HG03064 (cell line): ENCODE measurements at regions not wholly inside any gene's neighbourhood (a gene's known extent, or its start where the extent isn't known, plus 50 kb on each side); places are given as distances from the start of the nearest gene placed in this dataset.

Source experiments
- ATAC-seq: cut with Tn5 transposase; IDR thresholded peaks from one replicate; pipeline ENCODE4 v1.9.1; 2021; ENCODE audit warnings: low read depth; ENCODE audit not compliant: unreplicated experiment

DNA sequence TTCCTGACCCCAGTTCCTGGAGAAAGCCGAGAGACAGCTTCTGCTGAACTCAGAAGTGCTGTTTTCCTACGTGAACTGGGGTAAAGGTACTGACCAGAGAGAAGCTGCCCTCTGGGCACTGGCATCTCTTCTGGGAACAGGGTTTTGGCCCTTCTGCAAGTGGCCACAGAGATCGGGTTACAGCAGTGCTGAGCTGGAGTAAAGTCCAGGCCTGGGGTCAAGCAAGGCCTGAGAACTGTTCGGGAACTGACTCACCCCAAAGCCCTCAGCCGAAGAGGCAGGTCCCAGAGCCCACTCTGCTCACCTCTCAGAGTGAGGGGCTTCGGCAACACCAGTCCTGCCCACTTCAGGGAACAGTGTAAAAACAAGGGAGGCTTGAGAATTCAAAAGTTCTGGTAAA is 177.2 kb upstream of the RUNX1 start:
- ATAC-seq, result no peak

GRCh38 chr21:35225573-35225972 is 176.5 kb upstream of the RUNX1 start:
- no peak for ATAC-seq

- ATAC-seq, result no peak
Measured at GRCh38 chr21:35223480-35224156, 174.5 kb upstream of the RUNX1 start.

- ATAC-seq, result no peak
Measured at GRCh38 chr21:35222541-35222941, 173.4 kb upstream of the RUNX1 start.

- no peak for ATAC-seq
Measured at GRCh38 chr21:35222021-35222420, 172.9 kb upstream of the RUNX1 start.

DNA sequence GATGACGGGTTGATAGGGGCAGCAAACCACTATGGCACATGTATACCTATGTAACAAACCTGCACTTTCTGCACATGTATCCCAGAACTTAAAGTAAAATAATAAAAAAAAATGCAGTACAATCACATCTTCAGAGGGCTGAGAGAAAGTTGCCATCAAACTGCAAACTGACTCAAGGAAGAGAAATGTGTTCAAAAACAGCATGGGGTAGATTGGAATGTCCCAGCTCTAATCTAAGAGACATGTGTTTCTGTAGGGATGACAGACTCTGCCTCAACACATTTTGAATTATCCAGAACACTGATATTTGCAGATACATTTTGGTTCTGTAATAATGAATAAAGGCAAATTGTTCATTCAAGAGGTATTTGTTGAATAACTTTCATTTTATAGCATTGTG is 171.2 kb upstream of the RUNX1 start:
- no peak for ATAC-seq

GRCh38 chr21:35219719-35220118 is 170.6 kb upstream of the RUNX1 start:
- no peak for ATAC-seq

DNA sequence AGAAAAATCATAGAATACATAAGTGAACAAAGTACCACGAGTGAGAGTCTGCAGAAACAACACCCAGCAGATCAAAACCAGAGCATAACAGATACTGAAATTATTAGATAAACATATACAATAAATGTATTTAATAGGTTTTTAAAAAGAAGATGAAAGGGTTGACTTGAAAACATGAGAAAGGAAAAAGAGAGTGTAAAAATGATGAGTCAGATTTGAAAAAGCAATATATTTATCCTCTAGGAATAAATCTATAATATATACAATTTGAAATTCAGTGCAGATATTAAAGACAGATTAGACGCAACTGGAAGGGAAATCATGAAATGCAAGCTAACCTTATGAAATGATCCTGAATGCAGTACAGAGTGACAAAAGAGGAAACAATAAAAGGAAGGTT is 170.2 kb upstream of the RUNX1 start:
- ATAC-seq, result no peak

DNA sequence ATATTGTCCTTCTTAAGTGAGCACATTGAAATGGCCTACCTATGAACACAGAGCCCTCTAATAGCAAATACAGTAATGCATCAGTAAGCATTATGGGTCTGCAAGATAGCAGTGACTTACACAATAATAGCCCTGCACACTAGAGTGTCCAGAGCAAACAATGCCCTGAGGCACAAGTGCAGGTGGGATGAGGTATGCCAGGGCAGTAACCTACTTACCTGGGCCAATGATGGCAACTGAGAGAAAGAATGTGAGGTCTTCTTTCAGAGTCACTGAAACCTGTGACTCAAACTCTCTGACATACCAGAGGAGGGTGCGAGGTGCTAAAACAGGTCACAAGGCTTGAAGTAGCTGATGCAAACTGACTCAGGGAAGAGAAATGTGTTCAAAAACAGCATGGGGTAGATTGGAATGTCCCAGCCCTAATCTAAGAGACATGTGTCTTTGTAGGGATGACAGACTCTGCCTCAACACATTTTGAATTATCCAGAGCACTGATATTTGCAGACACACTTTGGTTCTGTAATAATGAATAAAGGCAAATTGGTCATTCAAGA is 168.5 kb upstream of the RUNX1 start:
- no peak for ATAC-seq

GRCh38 chr21:35216996-35217395 is 167.9 kb upstream of the RUNX1 start:
- ATAC-seq, result no peak

DNA sequence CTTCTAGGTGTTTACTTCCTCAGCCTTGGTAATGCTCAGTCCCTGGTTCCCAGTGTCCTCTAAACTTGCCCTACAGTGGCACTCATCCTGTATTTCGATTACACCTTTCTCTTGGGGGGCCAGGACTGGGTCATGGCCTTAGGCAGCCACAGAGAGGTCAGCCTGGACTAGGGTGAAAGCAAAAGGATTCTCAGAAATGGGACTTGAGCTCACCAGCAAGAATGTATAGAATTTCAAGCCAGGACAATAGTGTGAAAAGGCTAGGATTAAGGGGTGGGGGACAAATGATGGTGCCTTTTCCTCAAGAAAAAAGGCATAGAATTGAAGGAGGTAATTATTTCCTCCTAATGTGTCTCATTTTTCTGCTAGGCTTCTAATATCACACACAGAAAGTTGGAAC is 166.8 kb upstream of the RUNX1 start:
- no peak for ATAC-seq

GRCh38 chr21:35212393-35213127 is 163.5 kb upstream of the RUNX1 start:
- no peak for ATAC-seq

- no peak for ATAC-seq
Measured at GRCh38 chr21:35211782-35212181, 162.7 kb upstream of the RUNX1 start.

DNA sequence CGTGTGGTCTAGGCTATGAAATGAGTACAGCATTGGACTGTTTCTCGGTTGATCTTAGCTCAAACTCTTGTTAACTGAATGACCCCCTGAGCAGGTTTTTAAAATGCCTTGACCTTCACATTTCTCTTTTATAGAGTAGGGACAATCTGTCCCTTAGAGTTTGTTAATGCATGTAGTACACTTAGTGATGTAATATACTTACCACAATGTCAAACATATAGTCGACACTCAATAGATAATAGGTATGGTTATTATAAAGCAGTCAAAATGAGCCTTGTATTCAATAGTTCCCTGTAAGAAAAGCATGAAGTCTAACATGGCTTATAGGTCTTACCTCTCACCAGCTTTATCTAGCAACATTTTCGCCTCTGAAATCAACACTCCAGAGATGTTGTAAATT is 161.0 kb upstream of the RUNX1 start:
- ATAC-seq, result no peak

DNA sequence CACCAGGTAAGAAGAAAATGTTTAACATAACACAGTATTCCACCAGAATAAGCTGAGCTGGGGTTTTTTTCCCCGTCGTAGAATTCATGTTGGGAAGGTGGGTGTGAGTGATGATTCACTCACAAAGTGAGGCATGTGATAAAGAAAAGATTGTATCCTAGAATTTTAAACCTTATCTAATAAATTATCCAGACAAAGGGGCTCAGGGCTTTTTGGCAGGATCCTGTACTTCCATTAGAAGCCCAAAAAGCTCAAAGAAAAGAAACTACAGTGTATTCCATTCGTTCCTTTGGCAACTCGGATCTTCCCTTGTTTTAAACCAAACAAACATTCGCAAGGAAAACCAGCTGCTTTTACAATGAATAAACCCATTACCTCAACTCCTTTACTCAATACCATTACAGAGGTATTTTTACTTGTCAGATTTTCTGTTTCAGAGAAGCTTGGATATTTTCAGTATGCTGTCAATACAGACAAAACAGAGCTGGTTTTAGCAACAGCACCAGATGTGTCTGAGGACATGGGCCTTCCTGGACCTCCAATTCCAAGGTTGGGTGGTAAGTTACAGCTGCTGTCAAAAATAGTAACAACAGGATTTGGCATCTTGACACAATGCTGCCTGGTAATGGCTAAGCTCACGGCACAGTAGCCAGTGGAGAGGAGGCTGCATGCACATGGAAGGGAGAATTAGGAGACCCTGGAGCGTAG is 159.9 kb upstream of the RUNX1 start:
- ATAC-seq, result no peak

GRCh38 chr21:35208104-35208503 is 159.0 kb upstream of the RUNX1 start:
- ATAC-seq, result no peak

DNA sequence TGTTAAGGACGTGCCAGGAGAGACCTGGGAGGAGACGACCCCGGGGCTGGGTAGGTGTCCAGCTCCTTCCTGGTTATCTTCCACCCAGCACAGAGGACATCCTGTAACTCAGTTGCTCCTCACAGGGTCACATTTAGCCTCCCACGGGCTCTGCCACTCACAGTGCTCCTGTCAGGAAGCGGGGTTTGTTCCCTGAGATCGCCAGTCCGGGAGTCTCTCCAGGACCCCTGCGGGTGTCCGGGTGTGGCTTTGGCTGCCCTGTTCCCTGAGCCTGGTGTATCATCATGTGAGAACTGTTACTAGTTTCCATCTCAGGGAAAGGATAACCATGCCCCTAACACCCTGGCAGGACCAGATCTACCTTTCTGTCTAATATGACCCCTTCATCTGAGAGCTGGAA is 158.2 kb upstream of the RUNX1 start:
- ATAC-seq, result no peak

GRCh38 chr21:35206141-35207125 is 157.3 kb upstream of the RUNX1 start:
- no peak for ATAC-seq

DNA sequence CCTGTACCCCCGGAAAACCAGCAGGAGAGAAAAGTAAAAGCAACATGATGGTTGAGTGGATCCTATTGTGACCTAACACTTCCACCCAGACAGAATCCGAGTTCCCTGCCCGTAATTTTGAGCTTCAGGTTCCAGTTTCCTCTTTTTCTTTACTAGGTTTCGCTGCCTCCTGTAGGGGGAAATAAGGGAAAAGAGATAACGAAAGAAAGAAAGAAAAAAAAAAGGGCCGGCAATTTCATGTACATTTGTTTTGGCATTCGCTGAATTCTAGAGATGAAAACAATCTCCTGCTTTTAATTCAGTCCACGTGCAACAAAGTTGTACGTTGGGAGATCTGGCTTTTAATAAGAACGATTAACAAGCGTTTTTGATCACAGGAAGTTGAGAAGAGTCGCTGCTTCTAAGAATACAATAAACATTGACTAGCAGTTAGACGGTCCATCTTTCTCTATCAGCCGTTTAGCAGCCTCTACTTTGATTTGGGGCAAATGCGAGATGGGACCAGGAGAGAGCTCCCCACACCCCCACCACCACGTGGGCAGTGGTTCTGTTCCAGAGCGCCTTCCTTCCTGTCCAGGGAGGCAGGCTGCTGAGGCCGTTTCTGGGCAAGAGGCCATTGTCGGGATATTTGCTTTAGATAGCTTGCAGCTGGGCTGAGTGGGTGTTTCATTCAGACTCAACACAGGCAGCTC is 155.9 kb upstream of the RUNX1 start:
- no peak for ATAC-seq

GRCh38 chr21:35204125-35204524 is 155.0 kb upstream of the RUNX1 start:
- ATAC-seq, result no peak
